KMS-11 (cell line): ENCODE measurements at regions not wholly inside any gene's neighbourhood (a gene's known extent, or its start where the extent isn't known, plus 50 kb on each side); places are given as distances from the start of the nearest gene placed in this dataset.

Experiments used
- H2AFZ ChIP-seq: fragments of 200-600 bp; sonication (generic); 2 replicates; pipeline ENCODE4 v1.6.1; 2016; ENCODE audit warnings: antibody characterized with exemption, mixed run types, low read depth
- H3K27ac ChIP-seq: fragments of 200-600 bp; sonication (generic); 2 replicates; pipeline ENCODE4 v1.6.1; 2016; ENCODE audit warnings: mild to moderate bottlenecking, mixed run types
- H3K27me3 ChIP-seq: fragments of 200-600 bp; sonication (generic); 2 replicates; pipeline ENCODE4 v1.6.1; 2017; ENCODE audit warnings: mild to moderate bottlenecking, low read depth, mixed run types, moderate library complexity; ENCODE audit not compliant: insufficient read depth
- H3K36me3 ChIP-seq: fragments of 200-600 bp; sonication (generic); 2 replicates; pipeline ENCODE4 v1.6.1; 2017; ENCODE audit warnings: mild to moderate bottlenecking, mixed run types; ENCODE audit not compliant: insufficient read depth
- H3K4me1 ChIP-seq: fragments of 200-600 bp; sonication (generic); 2 replicates; pipeline ENCODE4 v1.6.1; 2016; ENCODE audit warnings: mild to moderate bottlenecking, low read depth, mixed run types; ENCODE audit not compliant: poor library complexity, severe bottlenecking
- H3K4me2 ChIP-seq: fragments of 200-600 bp; sonication (generic); 2 replicates; pipeline ENCODE4 v1.7.0; 2016; ENCODE audit warnings: mild to moderate bottlenecking, mixed run types
- H3K4me3 ChIP-seq: fragments of 200-600 bp; sonication (generic); IDR thresholded peaks from 2 replicates; pipeline ENCODE4 v1.6.1; 2017; ENCODE audit warnings: low read depth, low read length, mixed read lengths; ENCODE audit not compliant: insufficient read depth
- H3K79me2 ChIP-seq: fragments of 200-600 bp; sonication (generic); 2 replicates; pipeline ENCODE4 v1.6.1; 2016; ENCODE audit warnings: low read depth, mixed run types; ENCODE audit not compliant: insufficient read depth
- H3K9ac ChIP-seq: fragments of 200-600 bp; sonication (generic); 2 replicates; pipeline ENCODE4 v1.6.1; 2016; ENCODE audit warnings: mild to moderate bottlenecking, mixed run types
- H4K20me1 ChIP-seq: fragments of 200-600 bp; sonication (generic); 2 replicates; pipeline ENCODE4 v1.6.1; 2016; ENCODE audit warnings: mild to moderate bottlenecking, mixed run types; ENCODE audit not compliant: insufficient read depth
- TF ChIP-seq, protein P1 (sequence below): fragments of 200-600 bp; sonication (generic); conservative IDR thresholded peaks from 2 replicates; pipeline ENCODE4 v1.6.1; 2017; ENCODE audit warnings: low read depth, mild to moderate bottlenecking, antibody characterized with exemption, low read length, moderate library complexity, mixed read lengths

DNA sequence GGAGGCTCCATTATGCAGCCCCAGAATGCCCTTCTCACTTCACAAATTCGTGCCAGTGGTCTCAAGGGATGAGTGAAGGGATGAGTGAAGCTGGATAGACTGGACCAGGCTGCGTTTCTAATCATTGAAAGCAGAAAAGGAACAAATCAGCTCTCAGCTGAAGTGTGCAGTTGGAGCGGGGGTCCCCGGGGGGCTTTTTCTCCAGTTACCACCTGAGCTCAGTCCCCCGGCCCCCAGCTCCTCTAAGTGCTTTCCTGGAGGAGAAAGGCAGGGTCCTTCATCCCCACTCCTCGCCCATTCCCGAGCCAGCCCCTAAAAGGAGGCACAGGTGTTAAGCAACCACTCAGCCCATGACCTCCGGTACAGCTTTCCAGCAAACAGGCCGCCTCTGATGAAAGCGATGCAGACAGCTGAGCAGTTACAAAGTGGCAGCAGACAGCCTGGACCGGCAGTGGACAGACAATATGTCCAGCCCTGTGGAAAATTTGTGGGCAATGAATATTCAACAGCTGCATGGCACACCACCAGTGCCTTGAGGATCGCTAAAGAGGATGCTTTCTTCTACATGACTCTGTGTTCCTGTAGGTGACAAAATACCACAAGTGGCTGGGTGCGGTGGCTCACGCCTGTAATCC, 110.7 kb upstream of the UBL3 start:
- no peak overlapping the region for H3K9ac ChIP-seq
- no peak overlapping the region for H3K4me2 ChIP-seq
- H3K27ac ChIP-seq = no peak overlapping the region
- H3K27me3 ChIP-seq = no peaks in the 10 kb centered on the region
- H4K20me1 ChIP-seq = no peaks in the 10 kb centered on the region
- TF ChIP-seq, protein P1, sequence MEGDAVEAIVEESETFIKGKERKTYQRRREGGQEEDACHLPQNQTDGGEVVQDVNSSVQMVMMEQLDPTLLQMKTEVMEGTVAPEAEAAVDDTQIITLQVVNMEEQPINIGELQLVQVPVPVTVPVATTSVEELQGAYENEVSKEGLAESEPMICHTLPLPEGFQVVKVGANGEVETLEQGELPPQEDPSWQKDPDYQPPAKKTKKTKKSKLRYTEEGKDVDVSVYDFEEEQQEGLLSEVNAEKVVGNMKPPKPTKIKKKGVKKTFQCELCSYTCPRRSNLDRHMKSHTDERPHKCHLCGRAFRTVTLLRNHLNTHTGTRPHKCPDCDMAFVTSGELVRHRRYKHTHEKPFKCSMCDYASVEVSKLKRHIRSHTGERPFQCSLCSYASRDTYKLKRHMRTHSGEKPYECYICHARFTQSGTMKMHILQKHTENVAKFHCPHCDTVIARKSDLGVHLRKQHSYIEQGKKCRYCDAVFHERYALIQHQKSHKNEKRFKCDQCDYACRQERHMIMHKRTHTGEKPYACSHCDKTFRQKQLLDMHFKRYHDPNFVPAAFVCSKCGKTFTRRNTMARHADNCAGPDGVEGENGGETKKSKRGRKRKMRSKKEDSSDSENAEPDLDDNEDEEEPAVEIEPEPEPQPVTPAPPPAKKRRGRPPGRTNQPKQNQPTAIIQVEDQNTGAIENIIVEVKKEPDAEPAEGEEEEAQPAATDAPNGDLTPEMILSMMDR = no peak
- H2AFZ ChIP-seq = no peak overlapping the region
- H3K36me3 ChIP-seq = no peaks in the 10 kb centered on the region
- no peaks in the 10 kb centered on the region for H3K4me1 ChIP-seq
- H3K79me2 ChIP-seq = no peaks in the 10 kb centered on the region
- H3K4me3 ChIP-seq = no peak overlapping the region

DNA sequence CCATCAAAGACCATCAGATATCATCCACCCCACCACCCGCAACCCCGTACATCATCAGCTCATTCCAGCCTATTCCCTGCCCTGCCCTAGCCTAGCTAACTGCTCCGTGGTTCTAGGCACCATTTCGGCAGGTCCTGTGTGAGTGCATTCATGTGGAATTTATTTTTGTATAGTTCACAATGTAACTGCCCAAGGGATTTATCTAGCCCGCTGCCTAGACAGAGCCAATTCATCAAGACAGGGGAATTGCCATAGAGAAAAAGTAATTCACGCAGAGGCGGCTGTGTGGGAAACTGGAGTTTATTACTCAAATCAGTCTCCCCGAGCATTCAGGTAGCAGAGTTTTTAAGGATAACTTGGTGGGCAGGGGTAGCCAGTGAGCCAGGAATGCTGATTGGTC, 109.2 kb upstream of the UBL3 start:
- H4K20me1 ChIP-seq = no peaks in the 10 kb centered on the region
- no peak overlapping the region for H3K27ac ChIP-seq
- no peak overlapping the region for H3K9ac ChIP-seq
- TF ChIP-seq, protein P1 = no peak
- no peaks in the 10 kb centered on the region for H3K4me1 ChIP-seq
- no peaks in the 10 kb centered on the region for H3K36me3 ChIP-seq
- no peak overlapping the region for H2AFZ ChIP-seq
- no peaks in the 10 kb centered on the region for H3K79me2 ChIP-seq
- H3K27me3 ChIP-seq = no peaks in the 10 kb centered on the region
- no peak overlapping the region for H3K4me3 ChIP-seq
- H3K4me2 ChIP-seq = no peak overlapping the region

DNA sequence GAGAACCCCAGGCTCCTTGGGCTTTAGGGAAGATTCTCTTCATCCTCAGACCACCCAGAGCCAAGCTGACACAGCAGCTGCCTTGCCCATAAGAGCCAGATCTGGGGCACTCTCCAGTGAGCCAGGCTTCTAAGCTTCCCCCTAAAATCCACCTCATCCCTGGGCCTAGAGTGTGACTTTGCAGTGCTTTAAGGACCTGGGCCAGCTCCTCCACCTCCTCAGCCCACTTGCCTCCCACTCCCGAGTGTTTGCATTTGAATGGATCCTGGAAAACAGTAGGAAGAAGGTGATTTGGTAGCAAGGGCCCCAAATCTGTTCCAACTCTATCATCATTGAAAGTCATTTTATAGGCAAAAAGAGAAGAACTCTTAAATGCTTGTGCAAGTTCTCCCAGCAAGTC, 108.7 kb upstream of the UBL3 start:
- Histone ChIP-seq H3K79me2 (no peaks in the 10 kb centered on the region), H2AFZ (no peak overlapping the region), H3K4me2 (no peak overlapping the region), H3K4me1 (no peaks in the 10 kb centered on the region), H3K27me3 (no peaks in the 10 kb centered on the region), H3K4me3 (no peak overlapping the region), H3K9ac (no peak overlapping the region), H3K36me3 (no peaks in the 10 kb centered on the region), H3K27ac (no peak overlapping the region), H4K20me1 (no peaks in the 10 kb centered on the region)
- TF ChIP-seq, protein P1 = no peak

DNA sequence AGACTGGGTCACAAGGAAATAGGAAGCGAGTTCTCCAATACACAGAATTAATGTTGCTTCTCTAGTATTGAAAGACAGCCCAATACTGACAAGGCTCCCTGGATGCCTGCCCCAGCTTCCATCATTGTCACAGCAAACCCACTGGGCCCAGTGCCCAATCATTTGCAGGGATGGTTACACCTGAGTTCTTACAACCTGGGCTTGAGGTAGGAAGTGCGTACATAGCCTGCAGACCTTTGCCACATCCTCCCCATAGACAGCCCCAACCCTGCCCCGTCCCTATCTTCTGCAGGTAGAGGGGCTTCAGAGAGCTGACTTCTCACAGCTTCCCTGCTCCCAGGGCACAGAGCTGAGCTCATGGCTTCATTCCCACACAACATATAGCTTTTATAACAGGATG, 108.1 kb upstream of the UBL3 start:
- Histone ChIP-seq H3K4me3 (no peak overlapping the region), H3K4me2 (no peak overlapping the region), H3K36me3 (no peaks in the 10 kb centered on the region), H4K20me1 (no peaks in the 10 kb centered on the region), H3K79me2 (no peaks in the 10 kb centered on the region), H3K27me3 (no peaks in the 10 kb centered on the region), H3K27ac (no peak overlapping the region), H2AFZ (no peak overlapping the region), H3K4me1 (no peaks in the 10 kb centered on the region), H3K9ac (no peak overlapping the region)
- TF ChIP-seq, protein P1 = no peak
